Mucosa of descending colon (tissue), 3 donors: ENCODE measurements at regions not wholly inside any gene's neighbourhood (a gene's known extent, or its start where the extent isn't known, plus 50 kb on each side); places are given as distances from the start of the nearest gene placed in this dataset.

Experiments
- ATAC-seq: fragments of 200-7000 bp; cut with Tn5 transposase; one replicate; pipeline ENCODE4 v1.9.1; 2020; ENCODE audit warnings: mild to moderate bottlenecking, moderate library complexity
- DNase-seq, 3 donors: peaks; one replicate each; pipeline ENCODE4 v3.0.0-alpha.2; 2020
- H3K36me3 ChIP-seq: fragments of 200-600 bp; one replicate; pipeline ENCODE4 v1.8.0; 2021; ENCODE audit warnings: low read depth, mild to moderate bottlenecking
- H3K4me1 ChIP-seq: fragments of 200-600 bp; one replicate; pipeline ENCODE4 v1.8.0; 2021; ENCODE audit warnings: low read depth, mild to moderate bottlenecking
- H3K4me3 ChIP-seq: fragments of 200-600 bp; one replicate; pipeline ENCODE4 v1.8.0; 2021; ENCODE audit warnings: mild to moderate bottlenecking
- H3K9me3 ChIP-seq: fragments of 200-600 bp; one replicate; pipeline ENCODE4 v1.8.0; 2021; ENCODE audit warnings: mild to moderate bottlenecking
- intact Hi-C, 2 donors: fragments of 100-400 bp; cut with DNase I in 1 of 2; cut with micrococcal nuclease in 1 of 2; formaldehyde crosslinking; loops; one replicate each; pipeline versions ENCODE4 v1.11.0 to v1.11.1; 2022; cut with DNase I, micrococcal nuclease
- TF ChIP-seq, protein P1 (sequence below): fragments of 200-600 bp; IDR thresholded peaks from one replicate; pipeline ENCODE4 v1.8.0; 2022; ENCODE audit warnings: antibody characterized with exemption, mild to moderate bottlenecking
- donor health status: DM: no; HTN: no; CAD: no; lungs with moderate emphysema.
- donor health status: DM: no; HTN: no; CAD: no.
- donor health status: DM: no; HTN: yes; CAD: no.

DNA sequence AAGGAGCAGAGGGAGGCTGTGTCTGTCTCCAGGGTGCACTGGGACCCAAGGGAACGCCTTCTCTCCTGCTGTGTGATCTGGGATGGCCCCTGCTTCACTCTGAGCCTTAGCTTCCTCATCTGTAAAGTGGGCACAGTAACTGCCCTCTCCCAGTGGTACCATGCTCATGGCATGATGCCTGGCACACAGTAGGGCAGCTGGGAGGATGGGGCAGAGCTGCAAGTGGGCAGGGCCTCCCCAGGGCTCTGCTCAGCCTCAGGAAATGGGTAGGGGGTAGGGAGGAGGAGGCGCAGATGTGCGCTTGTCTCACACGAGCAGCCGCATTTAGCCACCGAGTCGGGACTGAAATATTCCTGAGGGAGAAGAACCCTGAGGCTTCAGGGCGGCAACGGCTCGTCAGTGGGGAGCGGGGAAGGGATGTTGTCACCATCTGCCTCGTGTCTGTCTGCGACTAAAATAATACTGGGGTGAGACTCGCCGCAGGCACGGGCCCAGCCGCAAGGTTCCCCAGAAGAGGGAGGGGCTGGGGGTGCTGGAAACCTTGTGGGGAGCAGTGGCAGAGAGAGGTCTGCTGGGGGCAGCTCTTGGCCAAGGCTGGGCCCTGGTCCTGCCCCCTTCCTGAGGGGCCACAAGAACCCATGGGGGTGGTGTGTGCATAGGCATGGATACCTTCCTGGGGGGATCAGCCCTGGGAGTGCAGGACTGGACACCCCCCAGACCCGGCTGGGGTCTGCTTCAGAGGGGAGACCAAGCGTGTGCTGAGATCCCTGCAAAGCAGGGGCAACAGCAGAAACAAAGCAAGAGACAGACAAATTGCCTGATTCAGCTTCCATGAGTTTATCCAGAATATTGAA, 55.2 kb upstream of the PSD2 start:
- TF ChIP-seq, protein P1, sequence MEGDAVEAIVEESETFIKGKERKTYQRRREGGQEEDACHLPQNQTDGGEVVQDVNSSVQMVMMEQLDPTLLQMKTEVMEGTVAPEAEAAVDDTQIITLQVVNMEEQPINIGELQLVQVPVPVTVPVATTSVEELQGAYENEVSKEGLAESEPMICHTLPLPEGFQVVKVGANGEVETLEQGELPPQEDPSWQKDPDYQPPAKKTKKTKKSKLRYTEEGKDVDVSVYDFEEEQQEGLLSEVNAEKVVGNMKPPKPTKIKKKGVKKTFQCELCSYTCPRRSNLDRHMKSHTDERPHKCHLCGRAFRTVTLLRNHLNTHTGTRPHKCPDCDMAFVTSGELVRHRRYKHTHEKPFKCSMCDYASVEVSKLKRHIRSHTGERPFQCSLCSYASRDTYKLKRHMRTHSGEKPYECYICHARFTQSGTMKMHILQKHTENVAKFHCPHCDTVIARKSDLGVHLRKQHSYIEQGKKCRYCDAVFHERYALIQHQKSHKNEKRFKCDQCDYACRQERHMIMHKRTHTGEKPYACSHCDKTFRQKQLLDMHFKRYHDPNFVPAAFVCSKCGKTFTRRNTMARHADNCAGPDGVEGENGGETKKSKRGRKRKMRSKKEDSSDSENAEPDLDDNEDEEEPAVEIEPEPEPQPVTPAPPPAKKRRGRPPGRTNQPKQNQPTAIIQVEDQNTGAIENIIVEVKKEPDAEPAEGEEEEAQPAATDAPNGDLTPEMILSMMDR: no peak
- H3K9me3 ChIP-seq: no peaks in the 10 kb centered on the region
- H3K4me3 ChIP-seq: no peak overlapping the region
- no peaks in the 10 kb centered on the region for H3K36me3 ChIP-seq
- ATAC-seq (no peak), DNase-seq (no peak)
- H3K4me1 ChIP-seq: no peaks in the 10 kb centered on the region
- intact Hi-C loops: no loop called here

DNA sequence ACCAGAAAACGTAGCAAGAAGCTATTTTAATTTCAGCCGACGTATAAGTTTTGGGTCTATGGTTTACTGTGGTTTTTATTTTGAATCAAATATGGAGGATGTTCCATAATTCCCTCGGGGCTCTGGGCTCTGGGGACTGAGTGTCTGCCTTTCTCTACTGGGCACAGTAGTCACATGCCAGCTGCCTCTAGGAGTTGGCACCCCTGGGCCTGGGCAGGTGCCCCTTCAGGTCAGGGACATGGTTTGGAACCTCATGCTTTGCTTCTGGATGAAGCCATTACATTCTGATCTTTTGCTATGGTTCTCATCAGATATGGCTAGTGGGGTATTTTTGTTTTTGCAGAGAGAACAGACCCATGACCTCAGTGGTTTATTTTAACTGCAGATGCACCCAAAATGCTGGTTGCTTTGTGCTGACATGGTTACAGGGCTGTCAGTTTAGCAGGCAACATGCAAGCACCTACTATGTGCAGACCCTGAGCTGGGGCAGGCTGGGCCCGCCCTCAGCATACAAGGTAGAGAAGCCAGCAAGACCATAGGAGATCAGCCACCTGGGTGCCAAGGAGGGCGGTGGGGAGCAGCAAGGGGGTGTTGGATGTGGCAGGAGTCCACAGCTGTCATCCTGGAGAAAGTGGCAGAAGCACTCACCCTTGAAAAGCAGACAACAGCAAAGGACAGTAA, 54.5 kb upstream of the PSD2 start:
- H3K4me1 ChIP-seq: peaks cover 2% of the 10 kb centered on the region
- no peaks in the 10 kb centered on the region for H3K36me3 ChIP-seq
- intact Hi-C loops: no loop called here
- TF ChIP-seq, protein P1: no peak
- no peak overlapping the region for H3K4me3 ChIP-seq
- no peak for DNase-seq
- no peaks in the 10 kb centered on the region for H3K9me3 ChIP-seq
- ATAC-seq: no peak

DNA sequence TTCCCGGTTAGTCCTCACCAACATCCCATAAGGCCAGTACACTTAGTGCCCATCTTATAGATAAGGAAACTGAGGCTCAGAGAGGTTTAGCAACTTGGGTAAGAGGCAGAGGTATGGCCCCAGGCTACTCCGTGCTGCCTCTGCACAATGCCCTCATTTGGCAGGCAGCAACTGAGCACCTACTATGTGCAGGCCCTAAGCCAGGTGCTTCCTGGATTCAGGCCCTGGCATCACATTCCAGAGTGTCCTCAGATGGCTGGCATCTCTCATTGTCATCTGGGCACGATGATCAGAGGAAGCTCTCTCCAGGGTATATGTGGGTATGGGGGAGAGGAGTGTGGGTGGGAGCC, 53.8 kb upstream of the PSD2 start:
- TF ChIP-seq, protein P1: no peak
- peaks cover 9% of the 10 kb centered on the region for H3K4me1 ChIP-seq
- no peaks in the 10 kb centered on the region for H3K9me3 ChIP-seq
- ATAC-seq (no peak), DNase-seq (no peak)
- intact Hi-C loops: no loop called here
- H3K4me3 ChIP-seq: no peak overlapping the region
- H3K36me3 ChIP-seq: no peaks in the 10 kb centered on the region

DNA sequence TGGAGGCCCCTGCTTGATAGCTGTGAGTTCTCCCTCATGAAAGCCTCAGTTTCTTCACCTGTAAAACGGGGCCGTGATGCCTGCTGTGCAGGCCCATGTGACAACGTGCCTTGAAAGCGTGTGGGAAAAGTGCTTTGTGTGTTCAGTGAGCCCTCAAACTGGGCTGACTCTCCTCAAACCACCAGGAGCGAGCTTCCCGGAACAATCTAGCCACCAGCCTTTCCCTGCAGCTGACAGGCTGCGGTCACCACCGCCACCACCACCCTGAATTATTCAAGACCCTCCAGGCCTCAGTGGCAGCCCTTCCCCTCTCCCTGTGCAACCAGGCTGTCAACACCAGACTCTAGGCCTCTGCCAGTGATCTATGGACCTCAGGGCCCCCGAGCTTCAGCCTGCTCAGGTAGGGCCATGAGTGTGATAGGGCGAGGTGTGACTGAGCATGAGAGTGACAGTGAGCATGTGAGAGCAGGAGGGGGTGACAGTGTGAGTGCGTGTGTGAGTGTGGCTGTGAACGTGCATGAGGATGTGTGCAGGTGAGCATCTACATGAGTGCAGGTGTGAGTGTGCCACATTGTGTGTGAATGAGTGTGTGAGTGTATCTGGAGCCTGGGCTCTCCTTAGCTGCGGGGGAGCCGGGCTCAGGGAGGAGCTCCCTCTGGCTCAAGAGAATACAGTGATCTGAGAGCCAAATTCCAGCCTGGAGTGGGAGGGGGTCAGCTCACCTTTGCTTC, 53.3 kb upstream of the PSD2 start:
- no peaks in the 10 kb centered on the region for H3K9me3 ChIP-seq
- H3K4me3 ChIP-seq: no peak overlapping the region
- H3K36me3 ChIP-seq: no peaks in the 10 kb centered on the region
- ATAC-seq (no peak), DNase-seq (no peak)
- intact Hi-C loops: no loop called here
- TF ChIP-seq, protein P1: no peak
- peaks cover 14% of the 10 kb centered on the region for H3K4me1 ChIP-seq

DNA sequence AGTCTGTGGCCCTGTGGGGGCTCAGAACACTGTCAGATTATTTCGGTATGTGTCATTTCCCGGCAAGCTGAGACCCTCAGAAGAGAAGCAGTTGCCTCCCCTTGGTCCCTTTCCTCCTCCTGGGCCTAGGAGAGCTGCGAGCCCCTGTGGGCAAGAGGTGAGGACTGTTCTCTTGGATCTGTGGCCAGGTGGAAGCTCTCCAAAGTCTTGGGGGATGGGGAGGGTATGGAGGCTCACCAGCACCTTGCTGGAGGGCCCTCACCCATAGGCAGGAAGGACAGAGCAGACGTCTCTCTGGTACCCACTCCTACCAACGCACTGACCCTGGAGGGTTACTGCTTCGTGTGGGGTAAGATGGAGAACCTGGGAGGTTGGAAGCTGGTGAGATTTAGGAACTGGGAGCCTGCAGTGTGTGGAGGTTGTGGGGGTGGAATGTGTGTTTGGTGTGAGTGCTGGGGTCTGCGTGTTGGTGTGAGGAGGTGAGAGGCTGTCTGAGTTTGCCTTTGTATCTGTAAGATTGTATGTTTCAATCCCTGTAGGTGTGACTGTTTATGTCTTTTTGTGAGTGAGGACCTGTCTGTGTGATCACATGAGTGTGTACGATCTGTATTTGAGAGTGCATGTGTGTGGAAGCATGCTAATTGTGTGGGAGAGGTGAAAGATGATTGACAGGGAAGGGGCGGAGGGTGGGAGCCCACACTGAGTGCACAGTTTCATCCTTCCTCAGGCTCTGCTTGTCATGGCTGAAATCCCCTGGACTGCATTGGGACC, 52.4 kb upstream of the PSD2 start:
- intact Hi-C loops: no loop called here
- Histone ChIP-seq H3K9me3 (no peaks in the 10 kb centered on the region), H3K4me1 (peaks cover 23% of the 10 kb centered on the region), H3K36me3 (no peaks in the 10 kb centered on the region), H3K4me3 (no peak overlapping the region)
- DNase-seq: no peak
- ATAC-seq: no peak
- TF ChIP-seq, protein P1: no peak
